ENCODE measurements at regions not wholly inside any gene's neighbourhood (a gene's known extent, or its start where the extent isn't known, plus 50 kb on each side); places are given as distances from the start of the nearest gene placed in this dataset.

DNA sequence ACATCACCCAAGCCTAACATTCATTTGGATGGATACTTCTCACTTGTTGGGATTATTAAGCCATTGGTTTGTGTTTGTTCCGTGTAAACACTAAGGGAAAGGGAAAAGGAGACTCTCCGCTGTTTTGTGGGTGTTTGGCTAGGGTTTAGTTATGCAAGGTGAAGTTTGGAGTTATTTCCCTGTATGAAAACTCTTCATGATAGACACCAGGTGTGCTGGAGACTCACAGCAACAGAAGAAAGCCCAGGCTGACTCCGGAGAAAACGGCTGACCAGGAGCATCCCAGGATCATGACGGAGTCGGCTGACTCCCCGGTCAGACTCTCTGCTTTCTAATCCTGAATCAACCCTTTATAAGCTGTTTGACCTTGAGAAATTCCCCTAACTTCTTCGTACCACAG is 94.1 kb upstream of the KLF6 start:
- POLR2A ChIA-PET (ENCODE audit: unreplicated experiment) = no interaction called here
- no peaks in the 10 kb centered on the region for H3K9me3 ChIP-seq (ENCODE audit: low read length)
- H4K20me1 ChIP-seq (ENCODE audit: low read length) = no peaks in the 10 kb centered on the region
- no TSS peak for BruUV-seq (replicated peaks)
- intact Hi-C loops (cut with micrococcal nuclease) = no loop called here
- no peak overlapping the region for H3K4me3 ChIP-seq (ENCODE audit: low read length)
- DNase-seq (no peak), ATAC-seq (no peak)
- H3K79me2 ChIP-seq (ENCODE audit: low read length) = no peaks in the 10 kb centered on the region
- no peak overlapping the region for H3K27ac ChIP-seq (ENCODE audit: low read length)
- no peak overlapping the region for H2AFZ ChIP-seq (ENCODE audit: low read length)
- H3K4me2 ChIP-seq (ENCODE audit: low read length) = no peak overlapping the region
- no peak overlapping the region for H3K9ac ChIP-seq (ENCODE audit: low read length)
- H3K4me1 ChIP-seq (ENCODE audit: insufficient read depth, low read length) = no peaks in the 10 kb centered on the region; the same call in 1 of the 2 replicates
- no peaks in the 10 kb centered on the region for H3K27me3 ChIP-seq (ENCODE audit: low read length)
- no peaks in the 10 kb centered on the region for H3F3A ChIP-seq (ENCODE audit: low read length, unreplicated experiment)
- TF ChIP-seq EZH2 (IDR thresholded peaks at IDR 0.05; ENCODE audit: low read length, unreplicated experiment) (no peak), EZH2phosphoT487 (IDR thresholded peaks at IDR 0.05; ENCODE audit: borderline replicate concordance, low read length) (no peak)
- TF ChIP-seq, protein P1, sequence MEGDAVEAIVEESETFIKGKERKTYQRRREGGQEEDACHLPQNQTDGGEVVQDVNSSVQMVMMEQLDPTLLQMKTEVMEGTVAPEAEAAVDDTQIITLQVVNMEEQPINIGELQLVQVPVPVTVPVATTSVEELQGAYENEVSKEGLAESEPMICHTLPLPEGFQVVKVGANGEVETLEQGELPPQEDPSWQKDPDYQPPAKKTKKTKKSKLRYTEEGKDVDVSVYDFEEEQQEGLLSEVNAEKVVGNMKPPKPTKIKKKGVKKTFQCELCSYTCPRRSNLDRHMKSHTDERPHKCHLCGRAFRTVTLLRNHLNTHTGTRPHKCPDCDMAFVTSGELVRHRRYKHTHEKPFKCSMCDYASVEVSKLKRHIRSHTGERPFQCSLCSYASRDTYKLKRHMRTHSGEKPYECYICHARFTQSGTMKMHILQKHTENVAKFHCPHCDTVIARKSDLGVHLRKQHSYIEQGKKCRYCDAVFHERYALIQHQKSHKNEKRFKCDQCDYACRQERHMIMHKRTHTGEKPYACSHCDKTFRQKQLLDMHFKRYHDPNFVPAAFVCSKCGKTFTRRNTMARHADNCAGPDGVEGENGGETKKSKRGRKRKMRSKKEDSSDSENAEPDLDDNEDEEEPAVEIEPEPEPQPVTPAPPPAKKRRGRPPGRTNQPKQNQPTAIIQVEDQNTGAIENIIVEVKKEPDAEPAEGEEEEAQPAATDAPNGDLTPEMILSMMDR (conservative IDR thresholded peaks at IDR 0.05; ENCODE audit: low read depth, low read length) = no peak
- no peaks in the 10 kb centered on the region for H3K36me3 ChIP-seq (ENCODE audit: low read depth, low read length)
- no peaks in the 10 kb centered on the region for H3K9me2 ChIP-seq (replicated peaks; ENCODE audit: low read length)
- CTCF ChIA-PET = no interaction called here

DNA sequence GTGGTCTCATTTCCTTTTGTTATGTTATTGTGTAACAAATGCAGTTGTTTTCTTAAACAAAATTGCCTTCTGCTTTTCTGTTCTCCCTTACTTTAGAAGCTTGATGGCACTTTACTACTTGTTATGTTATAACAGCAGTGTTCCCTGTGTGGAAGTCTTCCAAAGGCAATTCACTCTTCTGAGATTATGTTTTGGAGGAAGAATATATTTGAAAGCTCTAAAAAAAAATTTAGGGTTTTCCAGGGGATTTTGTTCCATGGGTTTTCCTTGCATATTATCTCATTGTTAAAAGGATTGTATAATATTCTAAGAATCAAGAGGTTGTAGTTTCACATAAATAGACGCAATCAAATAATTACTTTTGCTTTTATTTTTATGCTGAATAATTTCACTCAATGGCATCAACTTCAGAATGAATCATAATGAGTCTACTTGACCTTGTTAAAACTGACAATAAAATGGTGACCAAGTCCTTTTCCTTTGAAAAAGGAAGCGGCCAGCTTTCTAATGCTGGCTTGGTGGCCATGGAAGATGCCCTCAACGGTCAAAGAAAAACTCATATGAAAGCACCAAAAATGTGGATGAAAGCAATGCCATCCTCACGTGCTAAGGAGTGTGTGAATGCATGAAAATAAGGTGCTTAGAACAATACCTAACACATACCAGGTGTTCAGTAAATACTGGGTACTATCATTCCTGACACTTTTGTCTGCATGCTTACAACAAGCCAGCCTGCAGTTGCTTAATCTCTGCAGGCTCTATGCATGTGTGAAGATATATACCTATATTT is 92.4 kb upstream of the KLF6 start:
- ChIA-PET CTCF (no interaction called here), POLR2A (ENCODE audit: unreplicated experiment) (interaction anchor here (0.6 kb wide), 1 partner anchor 814 kb away, joined by 19 read pairs; no protein-coding TSS in a partner anchor)
- no peaks in the 10 kb centered on the region for H3K79me2 ChIP-seq (ENCODE audit: low read length)
- TF ChIP-seq EZH2phosphoT487 (IDR thresholded peaks at IDR 0.05; ENCODE audit: borderline replicate concordance, low read length) (no peak), EZH2 (IDR thresholded peaks at IDR 0.05; ENCODE audit: low read length, unreplicated experiment) (no peak)
- TF ChIP-seq, protein P1 (conservative IDR thresholded peaks at IDR 0.05; ENCODE audit: low read depth, low read length) = no peak
- H2AFZ ChIP-seq (ENCODE audit: low read length) = no peak overlapping the region
- H3K4me3 ChIP-seq (ENCODE audit: low read length) = no peak overlapping the region
- H3F3A ChIP-seq (ENCODE audit: low read length, unreplicated experiment) = no peaks in the 10 kb centered on the region
- H3K36me3 ChIP-seq (ENCODE audit: low read depth, low read length) = no peaks in the 10 kb centered on the region
- BruUV-seq (replicated peaks) = no TSS peak
- ATAC-seq (peak; percentile 43), DNase-seq (peak; percentile 4)
- H3K4me1 ChIP-seq (ENCODE audit: insufficient read depth, low read length) = no peaks in the 10 kb centered on the region; the same call in 1 of the 2 replicates
- no peaks in the 10 kb centered on the region for H3K27me3 ChIP-seq (ENCODE audit: low read length)
- H3K9me2 ChIP-seq (replicated peaks; ENCODE audit: low read length) = no peaks in the 10 kb centered on the region
- intact Hi-C loops (cut with micrococcal nuclease) = no loop called here
- no peaks in the 10 kb centered on the region for H3K9me3 ChIP-seq (ENCODE audit: low read length)
- H4K20me1 ChIP-seq (ENCODE audit: low read length) = no peaks in the 10 kb centered on the region
- no peak overlapping the region for H3K4me2 ChIP-seq (ENCODE audit: low read length)
- H3K27ac ChIP-seq (ENCODE audit: low read length) = no peak overlapping the region
- H3K9ac ChIP-seq (ENCODE audit: low read length) = no peak overlapping the region

DNA sequence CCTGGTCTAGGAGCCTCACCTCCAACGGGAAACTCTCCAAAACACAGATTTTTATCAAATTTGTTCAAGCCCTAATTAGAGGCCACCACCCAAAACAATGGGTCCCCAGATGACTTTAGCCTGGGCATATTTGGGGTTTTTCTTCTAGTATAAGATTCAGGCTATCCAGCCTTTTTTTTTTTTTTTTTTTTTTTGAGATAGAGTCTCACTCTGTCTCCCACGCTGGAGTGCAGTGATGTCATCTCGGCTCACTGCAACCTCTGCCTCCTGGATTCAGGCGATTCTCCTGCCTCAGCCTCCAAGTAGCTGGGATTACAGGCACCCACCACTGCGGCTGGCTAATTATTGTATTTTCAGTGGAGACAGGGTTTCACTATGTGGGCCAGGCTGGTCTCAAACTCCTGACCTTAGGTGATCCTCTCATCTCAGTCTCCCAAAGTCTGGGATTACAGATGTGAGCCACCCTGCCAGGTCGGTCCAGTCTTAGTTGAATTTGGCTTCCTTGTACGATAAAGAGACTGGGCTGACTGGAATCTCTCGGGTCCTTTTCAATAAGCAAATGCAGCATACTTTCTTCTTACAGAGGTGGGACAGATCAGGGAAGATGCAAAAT is 91.4 kb upstream of the KLF6 start:
- Histone ChIP-seq H3K4me3 (ENCODE audit: low read length) (no peak overlapping the region), H3K4me1 (ENCODE audit: insufficient read depth, low read length) (no peaks in the 10 kb centered on the region; the same call in 1 of the 2 replicates), H3K27ac (ENCODE audit: low read length) (no peak overlapping the region), H3K9ac (ENCODE audit: low read length) (no peak overlapping the region), H3K9me3 (ENCODE audit: low read length) (no peaks in the 10 kb centered on the region), H2AFZ (ENCODE audit: low read length) (no peak overlapping the region), H3K4me2 (ENCODE audit: low read length) (no peak overlapping the region), H3F3A (ENCODE audit: low read length, unreplicated experiment) (no peaks in the 10 kb centered on the region), H4K20me1 (ENCODE audit: low read length) (no peaks in the 10 kb centered on the region), H3K27me3 (ENCODE audit: low read length) (no peaks in the 10 kb centered on the region), H3K9me2 (replicated peaks; ENCODE audit: low read length) (no peaks in the 10 kb centered on the region), H3K36me3 (ENCODE audit: low read depth, low read length) (no peaks in the 10 kb centered on the region), H3K79me2 (ENCODE audit: low read length) (no peaks in the 10 kb centered on the region)
- ChIA-PET POLR2A (ENCODE audit: unreplicated experiment) (no interaction called here), CTCF (interaction anchor here (0.5 kb wide), 1 partner anchor 288 kb away, joined by 3 read pairs; no protein-coding TSS in a partner anchor)
- intact Hi-C loops (cut with micrococcal nuclease) = no loop called here
- TF ChIP-seq, protein P1 (conservative IDR thresholded peaks at IDR 0.05; ENCODE audit: low read depth, low read length) = no peak
- no peak for TF ChIP-seq EZH2 (IDR thresholded peaks at IDR 0.05; ENCODE audit: low read length, unreplicated experiment)
- TF ChIP-seq EZH2phosphoT487 (IDR thresholded peaks at IDR 0.05; ENCODE audit: borderline replicate concordance, low read length) = no peak
- ATAC-seq = no peak
- no TSS peak for BruUV-seq (replicated peaks)
- no peak for DNase-seq

Data from PC-3 (cell line).